Head of caudate nucleus (tissue), 42 donors: ENCODE measurements at regions not wholly inside any gene's neighbourhood (a gene's known extent, or its start where the extent isn't known, plus 50 kb on each side); places are given as distances from the start of the nearest gene placed in this dataset.

Experiments
- DNase-seq, 42 donors: peaks; one replicate each; pipeline versions ENCODE4 v3.0.0 to v3.0.0-alpha.2; 2020 to 2021; ENCODE audit warnings: mixed read lengths in 7 of 42
- intact Hi-C: fragments of 100-400 bp; cut with DNase I; formaldehyde crosslinking; loops from one replicate; pipeline ENCODE4 v1.15.0; 2022

DNA sequence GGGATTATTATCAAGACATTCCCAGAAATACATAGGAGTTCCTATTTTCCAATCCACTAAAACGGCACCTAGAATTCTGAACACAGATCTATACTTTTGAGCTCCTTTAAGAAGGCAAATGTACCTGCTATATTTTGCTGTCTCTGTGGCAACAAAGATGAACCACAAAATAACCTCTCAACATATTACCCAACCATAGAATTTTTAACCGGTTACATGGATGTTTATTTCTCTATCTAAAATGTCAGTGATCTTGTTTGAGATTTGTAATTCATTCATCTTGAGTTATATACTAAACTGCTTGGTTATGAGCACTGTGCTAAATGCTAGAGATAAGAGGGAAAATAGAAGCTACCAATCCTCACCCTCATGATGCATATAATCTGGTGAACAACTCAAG, 117.5 kb upstream of the HMGCLL1 start:
- intact Hi-C loops, result no loop called here
- no peak for DNase-seq

- DNase-seq, result no peak
Measured at GRCh38 chr6:55696041-55696440, 117.0 kb upstream of the HMGCLL1 start.

DNA sequence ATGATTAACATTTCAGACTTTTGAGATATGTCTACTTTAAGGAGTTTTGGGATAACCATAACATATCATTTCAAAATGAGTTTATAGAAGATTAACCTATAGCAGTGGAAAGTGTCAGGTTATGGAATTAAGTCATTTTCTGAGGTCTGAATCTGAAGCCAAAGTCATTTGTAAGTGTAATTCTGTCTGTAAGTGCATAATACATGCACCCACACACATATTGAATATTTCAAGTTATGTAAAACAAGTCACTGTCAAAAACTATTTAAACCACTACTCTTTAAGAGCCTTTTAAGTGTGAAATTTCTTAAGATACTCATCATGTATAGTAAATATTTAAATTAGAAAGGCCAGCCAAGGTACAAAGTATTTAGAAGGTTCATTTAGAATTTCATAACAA, 115.8 kb upstream of the HMGCLL1 start:
- no peak for DNase-seq
- intact Hi-C loops, result no loop called here

More at GRCh38 chr6:55696041-55696440, 117.0 kb upstream of the HMGCLL1 start:
- intact Hi-C loops, result no loop called here

DNA sequence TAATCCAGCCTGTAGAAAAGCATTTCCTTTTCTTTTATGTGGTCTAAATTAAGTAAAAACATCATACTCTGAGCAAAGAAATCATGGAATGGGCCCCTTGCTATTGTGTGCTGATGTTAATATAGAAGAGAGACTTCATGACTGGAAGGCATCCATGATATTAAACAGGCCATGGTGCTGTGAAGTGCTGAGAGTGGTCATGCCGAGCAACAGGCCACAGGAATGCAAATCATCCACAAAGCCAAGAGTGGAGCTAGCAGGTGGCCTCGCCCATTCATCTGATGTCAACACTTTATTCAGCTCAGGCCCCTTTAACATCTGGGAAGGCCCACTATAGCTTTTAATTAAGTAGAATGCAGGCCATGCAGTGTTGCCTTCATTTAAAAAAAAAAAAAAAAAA, 115.2 kb upstream of the HMGCLL1 start:
- intact Hi-C loops, result no loop called here

DNA sequence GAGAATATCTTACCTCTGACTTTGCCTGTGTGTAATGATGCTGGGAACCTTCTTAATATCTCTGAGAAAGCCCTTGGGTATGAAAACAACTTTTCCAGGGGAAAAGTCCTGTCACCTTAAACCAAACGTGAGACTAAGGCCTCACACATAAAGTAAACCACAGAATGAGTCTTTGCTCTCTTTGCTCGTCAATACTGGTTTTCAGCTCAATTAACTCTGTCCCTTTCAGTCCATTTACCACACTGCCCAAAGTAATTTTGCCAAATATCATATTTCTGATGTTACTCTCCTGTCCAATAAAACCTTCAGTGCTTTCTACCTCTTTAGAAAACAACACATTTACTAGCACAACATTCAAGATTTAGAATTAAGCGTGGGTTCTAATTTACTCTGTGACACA, 100.5 kb upstream of the HMGCLL1 start:
- no peak for DNase-seq
- intact Hi-C loops, result no loop called here

More for the DNA sequence above, 115.2 kb upstream of the HMGCLL1 start:
- DNase-seq, result no peak

- no peak for DNase-seq
- intact Hi-C loops, result no loop called here
Measured at GRCh38 chr6:55678330-55679224, 99.6 kb upstream of the HMGCLL1 start.

DNA sequence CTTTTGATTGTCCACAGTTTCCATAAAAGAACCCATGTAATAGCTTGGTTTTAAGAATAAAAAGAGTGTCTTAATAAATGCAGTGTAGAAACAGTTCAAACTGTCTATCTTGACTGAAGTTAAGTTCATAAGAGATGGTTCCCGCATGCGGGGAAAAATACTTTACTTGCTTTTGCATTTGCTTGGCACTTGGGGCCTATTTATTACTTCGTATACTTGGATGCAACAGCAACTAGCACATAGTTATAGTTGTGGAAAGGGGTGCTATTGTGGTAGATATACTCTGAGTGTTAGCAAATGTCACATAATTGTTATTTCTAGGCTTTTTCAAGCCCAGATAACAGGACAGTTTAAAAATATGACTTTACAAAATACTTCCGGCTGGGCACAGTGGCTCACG, 97.7 kb upstream of the HMGCLL1 start:
- no peak for DNase-seq
- intact Hi-C loops, result no loop called here

GRCh38 chr6:55675941-55676340, 96.9 kb upstream of the HMGCLL1 start:
- no peak for DNase-seq
- intact Hi-C loops, result no loop called here

- intact Hi-C loops, result no loop called here
- DNase-seq, result no peak
Measured at GRCh38 chr6:55674672-55675071, 95.7 kb upstream of the HMGCLL1 start.

GRCh38 chr6:55670850-55671413, 91.9 kb upstream of the HMGCLL1 start:
- no peak for DNase-seq
- intact Hi-C loops, result no loop called here

DNA sequence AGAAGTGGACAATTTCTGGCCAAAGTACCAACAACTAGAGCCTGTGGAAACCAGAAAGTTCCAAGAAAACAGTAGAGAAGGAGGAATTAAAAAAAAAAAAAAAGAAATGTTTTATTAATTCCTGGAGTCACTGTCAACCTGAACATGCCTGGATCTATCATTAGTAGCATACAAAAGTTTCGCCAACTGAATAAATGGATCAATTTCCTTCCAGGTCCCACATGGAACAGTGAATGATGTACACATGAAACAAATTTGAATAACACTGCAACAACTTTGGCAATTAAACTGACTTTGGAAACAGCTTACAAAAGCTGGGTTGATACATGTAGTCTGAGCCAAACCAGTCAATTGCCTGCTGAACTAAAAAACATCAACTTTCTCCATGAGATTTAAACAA, 90.0 kb upstream of the HMGCLL1 start:
- no peak for DNase-seq
- intact Hi-C loops, result no loop called here

DNA sequence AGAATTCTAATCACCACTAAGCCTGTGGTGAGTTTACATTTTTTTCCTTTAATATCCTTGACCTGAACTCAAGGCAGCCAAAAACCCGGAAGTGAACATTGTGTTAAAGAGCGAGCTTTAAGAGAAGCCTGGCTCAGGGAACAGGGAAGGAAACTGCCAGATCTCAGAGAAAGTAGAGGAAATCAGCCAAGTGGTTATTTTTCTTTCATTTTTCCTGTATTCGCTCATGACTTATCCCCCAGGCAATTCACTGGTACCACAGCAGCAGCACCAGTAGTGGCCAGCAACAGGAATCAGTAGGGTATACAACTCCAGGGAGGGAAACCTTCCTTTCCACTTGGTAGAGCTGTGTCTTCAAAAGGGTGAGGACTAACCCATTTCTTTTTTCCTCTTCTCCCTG, 89.6 kb upstream of the HMGCLL1 start:
- no peak for DNase-seq
- intact Hi-C loops, result no loop called here

- intact Hi-C loops, result no loop called here
- no peak for DNase-seq
Measured at GRCh38 chr6:55667341-55667740, 88.3 kb upstream of the HMGCLL1 start.

DNA sequence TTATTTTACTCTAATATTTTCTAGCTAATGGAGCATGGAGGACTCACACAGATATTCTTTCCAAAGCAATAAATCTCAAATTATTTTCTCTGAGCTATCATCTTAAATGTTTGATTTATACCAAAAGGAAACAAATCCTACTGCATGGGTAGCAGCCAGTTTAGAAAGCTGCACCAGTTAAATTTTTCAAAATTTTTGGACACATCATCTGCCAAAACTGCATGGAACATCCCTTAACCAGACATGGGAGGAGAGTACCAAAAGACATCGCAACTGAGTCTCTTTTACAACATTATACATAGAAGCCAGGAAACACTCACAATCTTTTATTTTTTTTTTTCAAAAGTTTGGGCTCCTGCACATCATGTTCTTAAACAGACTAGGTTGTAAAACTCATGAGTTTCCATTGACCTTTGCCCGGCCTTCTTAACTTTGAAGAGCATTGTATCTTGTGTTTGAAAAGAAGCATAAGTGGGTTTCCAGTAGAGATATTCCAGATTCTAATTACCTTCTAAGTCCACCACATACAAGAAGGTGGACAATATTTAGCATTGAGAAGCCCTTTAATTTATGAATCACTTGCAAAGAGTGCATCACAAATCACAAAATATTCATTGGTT, 87.7 kb upstream of the HMGCLL1 start:
- intact Hi-C loops, result no loop called here
- DNase-seq, result no peak

DNA sequence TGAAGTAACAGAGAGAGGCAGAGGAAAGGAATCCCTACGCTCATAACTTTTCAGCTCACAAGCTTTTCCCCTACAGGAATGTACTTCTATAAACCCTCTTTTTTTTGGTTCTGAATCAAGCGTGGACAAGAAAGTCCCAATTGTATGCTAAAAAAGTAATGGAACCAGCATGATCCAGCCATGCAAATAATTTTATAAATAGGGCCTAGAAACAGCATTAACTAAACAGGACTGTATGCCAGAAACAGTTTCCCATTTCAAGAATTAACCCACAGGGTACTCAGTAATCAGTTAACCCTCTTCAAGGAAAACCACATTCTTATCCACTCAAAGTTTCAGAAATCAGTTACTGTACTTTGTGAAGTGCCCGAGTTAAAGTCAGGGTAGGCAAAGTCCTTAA, 87.0 kb upstream of the HMGCLL1 start:
- DNase-seq, result no peak
- intact Hi-C loops, result no loop called here

GRCh38 chr6:55664591-55665587, 85.9 kb upstream of the HMGCLL1 start:
- no peak for DNase-seq
- intact Hi-C loops, result no loop called here

DNA sequence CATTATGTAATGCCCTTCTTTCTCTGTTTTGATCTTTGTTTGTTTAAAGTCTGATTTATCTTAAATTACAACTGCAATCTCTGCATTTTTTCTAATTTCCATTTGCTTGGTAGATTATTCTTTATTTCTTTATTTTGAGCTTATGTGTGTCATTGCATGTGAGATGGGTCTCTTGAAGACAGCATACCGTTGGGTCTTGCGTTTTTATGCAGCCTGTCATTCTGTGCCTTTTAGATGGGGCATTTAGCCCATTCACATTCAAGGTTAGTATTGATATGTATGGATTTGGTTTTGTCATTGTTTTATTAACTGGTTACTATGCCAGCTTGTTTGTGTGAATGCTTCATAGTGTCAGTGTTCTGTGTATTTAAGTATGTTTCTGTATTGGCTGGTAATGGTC, 84.9 kb upstream of the HMGCLL1 start:
- DNase-seq, result no peak
- intact Hi-C loops, result no loop called here

GRCh38 chr6:55659304-55659703, 80.3 kb upstream of the HMGCLL1 start:
- intact Hi-C loops, result no loop called here
- DNase-seq, result no peak

GRCh38 chr6:55654445-55654844, 75.5 kb upstream of the HMGCLL1 start:
- intact Hi-C loops, result no loop called here

More at GRCh38 chr6:55654445-55654844, 75.5 kb upstream of the HMGCLL1 start:
- no peak for DNase-seq
